K562 (cell line): ENCODE measurements at regions not wholly inside any gene's neighbourhood (a gene's known extent, or its start where the extent isn't known, plus 50 kb on each side); places are given as distances from the start of the nearest gene placed in this dataset.

ENCODE experiments used
- ATAC-seq: fragments of 200-7000 bp; cut with Tn5 transposase; 3 replicates; pipeline ENCODE4 v1.9.1; 2020; ENCODE audit warnings: moderate library complexity
- BruUV-seq: library from RNA; stranded (reverse); fragments of 400-500 nt; replicated peaks from 2 replicates; lab custom pipeline; 2021; lab: Mats Ljungman, UMichigan
- CTCF ChIA-PET: fragments of 300-600 bp; formaldehyde crosslinking; extraction: SDS; loops from one replicate; lab custom pipeline; 2021; ENCODE audit warnings: low intra/inter-chr PET ratio; lab: Yijun Ruan, JAX
- POLR2A ChIA-PET: fragments of 300-600, 350-650 bp; sonication (Branson Sonifier 250); formaldehyde crosslinking; extraction: SDS; loops from one replicate; lab custom pipeline; 2021; ENCODE audit warnings: antibody characterized with exemption, inconsistent platforms; lab: Yijun Ruan, JAX
- DNase-seq, 4 experiments: peaks; one replicate each; pipeline versions ENCODE4 v3.0.0 to v3.0.0-alpha.2; 2011 to 2018; ENCODE audit warnings: low spot score in 3 of 4, mixed read lengths in 3 of 4; ENCODE audit errors: extremely low read depth in 1 of 4
- FAIRE-seq: peaks from 2 replicates; lab custom pipeline; 2011; peaks lifted over from hg19 to GRCh38; lab: Jason Lieb, UNC
- H2AFZ ChIP-seq: 2 replicates; pipeline ENCODE4 v1.6.0; 2011; ENCODE audit warnings: low read depth, low read length, control low read depth, inconsistent platforms
- H3K27ac ChIP-seq: fragments of 200-600 bp; 3 replicates; pipeline ENCODE4 v1.8.0; 2011; ENCODE audit warnings: low read depth, mild to moderate bottlenecking, control low read depth, inconsistent platforms, low read length, moderate library complexity, mixed read lengths; ENCODE audit errors: extremely low read depth
- H3K27me3 ChIP-seq, 2 experiments: fragments of 300-600 bp in 1 of 2; 2 replicates in 1 of 2; 3 replicates in 1 of 2; pipeline versions ENCODE4 v1.6.0 to v1.8.0; 2011; ENCODE audit warnings: inconsistent platforms in 2 of 2, low read length in 2 of 2, mild to moderate bottlenecking in 1 of 2, mixed read lengths in 1 of 2, moderate library complexity in 1 of 2; ENCODE audit not compliant: control insufficient read depth in 2 of 2, insufficient read depth in 2 of 2
- H3K36me3 ChIP-seq: fragments of 300-600 bp; 3 replicates; pipeline ENCODE4 v1.8.0; 2011; ENCODE audit warnings: mild to moderate bottlenecking, low read length, inconsistent platforms; ENCODE audit not compliant: control insufficient read depth, insufficient read depth
- H3K4me1 ChIP-seq, 2 experiments: fragments of 200-600 bp in 1 of 2; replicated peaks in 1 of 2; 2 replicates in 1 of 2; 3 replicates in 1 of 2; pipeline versions ENCODE4 v1.5.1 to v1.8.0; 2011; ENCODE audit warnings: inconsistent platforms in 2 of 2, low read length in 2 of 2, mild to moderate bottlenecking in 1 of 2, mixed read lengths in 1 of 2, moderate library complexity in 1 of 2; ENCODE audit not compliant: control insufficient read depth in 2 of 2, insufficient read depth in 2 of 2
- H3K4me2 ChIP-seq: 2 replicates; pipeline ENCODE4 v1.6.1; 2011; ENCODE audit warnings: low read length, control low read depth, inconsistent platforms, mixed read lengths; ENCODE audit not compliant: insufficient read depth
- H3K4me3 ChIP-seq: fragments of 200-600 bp; sonication (generic), shearing (Covaris generic); 2 replicates; pipeline ENCODE4 v1.5.1; 2016; ENCODE audit warnings: control low read depth, inconsistent platforms
- H3K79me2 ChIP-seq: fragments of 200-600 bp; 3 replicates; pipeline ENCODE4 v1.8.0; 2011; ENCODE audit warnings: low read length, inconsistent platforms; ENCODE audit not compliant: control insufficient read depth, insufficient read depth
- H3K9ac ChIP-seq, 2 experiments: 2 replicates each; pipeline versions ENCODE4 v1.6.0 to v1.6.1; 2011; ENCODE audit warnings: low read depth in 2 of 2, low read length in 2 of 2, control low read depth in 1 of 2, inconsistent platforms in 1 of 2, mild to moderate bottlenecking in 1 of 2, mixed read lengths in 1 of 2; ENCODE audit not compliant: insufficient read depth in 1 of 2
- H3K9me1 ChIP-seq: one replicate; pipeline ENCODE4 v1.6.0; 2011; ENCODE audit warnings: inconsistent platforms, mild to moderate bottlenecking, low read length, moderate library complexity; ENCODE audit not compliant: control insufficient read depth, insufficient read depth
- H3K9me3 ChIP-seq: replicated peaks from 2 replicates; pipeline ENCODE4 v1.5.1; 2011; ENCODE audit warnings: low read depth, low read length, inconsistent platforms; ENCODE audit not compliant: control insufficient read depth, insufficient read depth
- H4K20me1 ChIP-seq: replicated peaks from 2 replicates; pipeline ENCODE4 v1.6.1; 2011; ENCODE audit warnings: low read length, inconsistent platforms, mixed read lengths; ENCODE audit not compliant: control insufficient read depth, insufficient read depth
- CBFA2T3 ChIP-seq: fragments of 450-650 bp; IDR thresholded peaks from 2 replicates; pipeline ENCODE4 v1.6.1; 2017
- CEBPB ChIP-seq: fragments of 450-650 bp; IDR thresholded peaks from 2 replicates; pipeline ENCODE4 v1.6.1; 2016; ENCODE audit warnings: missing genetic modification characterization, missing compliant biosample characterization
- CEBPG ChIP-seq, 3 experiments: fragments of 200-800 bp in 1 of 3; sonication (Bioruptor generic) in 1 of 3; sonication (generic) in 1 of 3; formaldehyde crosslinking in 1 of 3; IDR thresholded peaks in 2 of 3; conservative IDR thresholded peaks in 1 of 3; 2 replicates each; pipeline versions ENCODE4 v1.6.1 to v1.8.0; 2016 to 2022; ENCODE audit warnings: missing compliant biosample characterization in 2 of 3, missing genetic modification characterization in 2 of 3, mild to moderate bottlenecking in 1 of 3, missing genetic modification reagents in 1 of 3
- DPF2 ChIP-seq: fragments of 450-650 bp; IDR thresholded peaks from 2 replicates; pipeline ENCODE4 v1.6.1; 2016
- FOXA3 ChIP-seq, 2 experiments: fragments of 450-650 bp in 1 of 2; sonication (generic) in 1 of 2; formaldehyde crosslinking; IDR thresholded peaks in 1 of 2; conservative IDR thresholded peaks in 1 of 2; 2 replicates each; pipeline versions ENCODE4 v1.4.0 to v1.8.0; 2020 to 2022; ENCODE audit warnings: mild to moderate bottlenecking in 2 of 2, missing genetic modification reagents in 1 of 2
- THAP7 ChIP-seq: fragments of 250-450 bp; sonication (Bioruptor Pico); IDR thresholded peaks from 2 replicates; pipeline ENCODE4 v1.5.0; 2021
- ZC3H11A ChIP-seq: IDR thresholded peaks from 2 replicates; pipeline ENCODE4 v1.6.1; 2012; ENCODE audit warnings: low read depth, low read length, improper control_type of control experiment
- ZNF146 ChIP-seq: IDR thresholded peaks from one replicate; pipeline ENCODE4 v1.6.1; 2018; ENCODE audit warnings: missing compliant biosample characterization; ENCODE audit not compliant: unreplicated experiment
- WGBS: fragments of 100-300 bp; shearing (Covaris generic); methylation state at CpG from one replicate; pipeline ENCODE4 v1.1.6; 2016; ENCODE audit warnings: low coverage, mixed read lengths; ENCODE audit not compliant: insufficient coverage; ENCODE audit errors: missing lambda C conversion rate; 5-methylcytosine and 5-hydroxymethylcytosine counted together
- in situ Hi-C: fragments of 300-500 bp; cut with MboI; formaldehyde crosslinking; loops from 4 replicates; pipeline ENCODE4 v1.15.0; 2018; ENCODE audit warnings: inconsistent platforms, mixed read lengths
- intact Hi-C: fragments of 100-400 bp; cut with micrococcal nuclease; formaldehyde crosslinking; loops from 2 replicates; pipeline ENCODE4 v1.14.2; 2022

DNA sequence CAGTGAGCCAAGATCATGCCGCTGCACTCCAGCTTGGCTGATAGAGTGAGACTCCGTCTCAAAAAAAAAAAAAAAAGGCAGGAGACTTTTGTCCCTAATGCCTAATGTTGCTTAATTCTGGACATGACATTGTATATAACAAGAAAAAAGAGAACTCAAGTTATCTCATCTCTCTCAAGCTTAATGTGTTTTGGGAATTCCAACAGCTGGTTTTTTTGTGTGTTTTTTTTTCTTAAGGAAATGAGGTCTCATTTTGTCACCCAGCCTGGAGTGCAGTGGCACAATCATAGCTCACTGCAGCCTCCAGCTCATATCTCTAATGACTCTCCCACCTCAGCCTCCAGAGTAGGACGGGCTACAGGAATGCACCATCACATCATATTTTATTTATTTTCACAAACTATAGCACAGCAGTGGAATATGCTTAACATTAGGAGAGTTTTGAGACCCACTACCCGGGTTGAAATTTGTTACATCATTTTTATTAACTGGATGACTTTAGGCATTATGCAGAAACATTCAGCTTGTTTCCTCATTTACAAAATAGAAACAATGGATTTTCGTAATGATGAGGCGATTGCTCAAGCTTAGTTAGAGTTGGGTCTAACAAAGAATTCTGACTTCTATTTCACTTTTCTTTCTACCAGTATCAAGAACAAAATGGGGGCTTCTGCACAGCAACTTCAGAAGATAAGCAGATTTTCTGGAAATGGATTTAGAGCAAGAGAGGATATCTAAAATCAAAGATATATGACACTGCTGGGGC is 104.1 kb upstream of the BTN3A2 start:
- no peak overlapping the region for H3K4me2 ChIP-seq
- H3K27ac ChIP-seq: no peak overlapping the region
- TF ChIP-seq THAP7 (CRISPR knock-in tag) (0 out of 2 replicates have a peak, but pooled peaks have one; percentile 59), FOXA3 (CRISPR knock-in tag; conservative IDR thresholded peaks at IDR 0.05 in 1 of 2, IDR thresholded peaks at IDR 0.05 in 1 of 2) (no peak), CEBPB (tag) (peak; percentile 42; the same call in 1 of the 2 replicates), ZC3H11A (no peak), CBFA2T3 (0 out of 2 replicates have a peak, but pooled peaks have one; percentile 5), ZNF146 (CRISPR knock-in tag) (no peak), DPF2 (0 out of 2 replicates have a peak, but pooled peaks have one; percentile 15), CEBPG (CRISPR knock-in tag; IDR thresholded peaks at IDR 0.05) (no peak), CEBPG (tag; conservative IDR thresholded peaks at IDR 0.05 in 1 of 2, IDR thresholded peaks at IDR 0.05 in 1 of 2) (peak in 1 of 2 experiments; percentile 41; a peak in 1 of 4 replicates)

More for the DNA sequence above, 104.1 kb upstream of the BTN3A2 start:
- H3K27me3 ChIP-seq: no peaks in the 10 kb centered on the region
- DNase-seq (no peak), FAIRE-seq (no peak), ATAC-seq (peak; percentile 13; the same call in 1 of the 3 replicates)
- WGBS: 63% methylated on average over 6 of the region's 6 CpGs
- ChIA-PET CTCF (no interaction called here), POLR2A (interaction anchor here (0.6 to 10.2 kb wide), 13 partner anchors 8 to 258 kb away, joined by 3 to 94 read pairs (median 5); a partner anchor contains a TSS)
- H3K79me2 ChIP-seq: no peaks in the 10 kb centered on the region
- in situ Hi-C loops (no loop called here), intact Hi-C loops (no loop called here)
- no peaks in the 10 kb centered on the region for H3K9me3 ChIP-seq
- no peaks in the 10 kb centered on the region for H3K36me3 ChIP-seq
- no peaks in the 10 kb centered on the region for H3K9me1 ChIP-seq
- no TSS peak for BruUV-seq
- no peak overlapping the region for H2AFZ ChIP-seq
- H4K20me1 ChIP-seq: no peaks in the 10 kb centered on the region
- no peak overlapping the region for H3K9ac ChIP-seq
- peaks cover 0 to 6% of the 10 kb centered on the region in 2 experiments; a peak in 2 of 5 replicates for H3K4me1 ChIP-seq
- H3K4me3 ChIP-seq: no peak overlapping the region
